ENCODE measurements at regions not wholly inside any gene's neighbourhood (a gene's known extent, or its start where the extent isn't known, plus 50 kb on each side); places are given as distances from the start of the nearest gene placed in this dataset.

- Histone ChIP-seq H3K9me3 (ENCODE audit: control insufficient read depth, low read depth, low read length) (no peaks in the 10 kb centered on the region), H3K9ac (ENCODE audit: control insufficient read depth, extremely low read depth, insufficient read depth, low read length) (no peak overlapping the region), H3K9me1 (ENCODE audit: control insufficient read depth, extremely low read depth, insufficient read depth, low read length) (no peaks in the 10 kb centered on the region), H3K4me3 (ENCODE audit: control insufficient read depth in 2 of 3, extremely low read depth in 1 of 3, insufficient read depth in 2 of 3, low read depth in 1 of 3, low read length in 3 of 3) (no peak overlapping the region), H4K20me1 (ENCODE audit: control insufficient read depth, extremely low read depth, insufficient read depth, low read length) (no peaks in the 10 kb centered on the region), H3K27ac (ENCODE audit: control insufficient read depth, insufficient read depth, low read length) (no peak overlapping the region), H2AFZ (ENCODE audit: control insufficient read depth, low read length) (no peak overlapping the region), H3K79me2 (ENCODE audit: control insufficient read depth, insufficient read depth, low read length) (no peaks in the 10 kb centered on the region), H3K4me1 (ENCODE audit: control insufficient read depth, extremely low read depth, insufficient read depth, low read length) (no peaks in the 10 kb centered on the region), H3K27me3 (ENCODE audit: control insufficient read depth, extremely low read depth, insufficient read depth, low read length) (no peaks in the 10 kb centered on the region), H3K4me2 (ENCODE audit: control insufficient read depth, extremely low read depth, insufficient read depth, low read depth, low read length) (no peak overlapping the region), H3K36me3 (ENCODE audit: control insufficient read depth in 2 of 2, extremely low read depth in 1 of 2, insufficient read depth in 2 of 2, low read length in 2 of 2) (no peaks in the 10 kb centered on the region)
- DNase-seq (ENCODE audit: low read depth, low spot score) = no peak
- dilution Hi-C loops (cut with MboI; ENCODE audit: extremely low pct_ligation_motif_present, low sequenced_read_pairs) = no loop called here
- TF ChIP-seq CTCF (optimal IDR thresholded peaks at IDR 0.05 in 1 of 3, IDR thresholded peaks at IDR 0.05 in 1 of 3, conservative IDR thresholded peaks at IDR 0.05 in 1 of 3; ENCODE audit: extremely low read depth in 1 of 3, insufficient read depth in 2 of 3, low read length in 3 of 3) (no peak), EZH2 (IDR thresholded peaks at IDR 0.05; ENCODE audit: low read length) (no peak)
- FAIRE-seq = no peak
These were observed 507.8 kb upstream of the MPDZ start for GRCh38 chr9:13787234-13787833.

GRCh38 chr9:13786711-13787110, 507.2 kb upstream of the MPDZ start:
- H3K4me2 ChIP-seq (ENCODE audit: control insufficient read depth, extremely low read depth, insufficient read depth, low read depth, low read length) = no peak overlapping the region
- H3K4me3 ChIP-seq (ENCODE audit: control insufficient read depth in 2 of 3, extremely low read depth in 1 of 3, insufficient read depth in 2 of 3, low read depth in 1 of 3, low read length in 3 of 3) = no peak overlapping the region
- H3K36me3 ChIP-seq (ENCODE audit: control insufficient read depth in 2 of 2, extremely low read depth in 1 of 2, insufficient read depth in 2 of 2, low read length in 2 of 2) = no peaks in the 10 kb centered on the region
- DNase-seq (ENCODE audit: low read depth, low spot score) (no peak), FAIRE-seq (no peak)
- H3K27ac ChIP-seq (ENCODE audit: control insufficient read depth, insufficient read depth, low read length) = no peak overlapping the region
- no peak overlapping the region for H2AFZ ChIP-seq (ENCODE audit: control insufficient read depth, low read length)
- dilution Hi-C loops (cut with MboI; ENCODE audit: extremely low pct_ligation_motif_present, low sequenced_read_pairs) = no loop called here
- no peaks in the 10 kb centered on the region for H3K79me2 ChIP-seq (ENCODE audit: control insufficient read depth, insufficient read depth, low read length)
- no peaks in the 10 kb centered on the region for H3K4me1 ChIP-seq (ENCODE audit: control insufficient read depth, extremely low read depth, insufficient read depth, low read length)
- no peaks in the 10 kb centered on the region for H3K27me3 ChIP-seq (ENCODE audit: control insufficient read depth, extremely low read depth, insufficient read depth, low read length)
- no peaks in the 10 kb centered on the region for H3K9me3 ChIP-seq (ENCODE audit: control insufficient read depth, low read depth, low read length)
- no peaks in the 10 kb centered on the region for H3K9me1 ChIP-seq (ENCODE audit: control insufficient read depth, extremely low read depth, insufficient read depth, low read length)
- H4K20me1 ChIP-seq (ENCODE audit: control insufficient read depth, extremely low read depth, insufficient read depth, low read length) = no peaks in the 10 kb centered on the region
- no peak overlapping the region for H3K9ac ChIP-seq (ENCODE audit: control insufficient read depth, extremely low read depth, insufficient read depth, low read length)
- TF ChIP-seq CTCF (optimal IDR thresholded peaks at IDR 0.05 in 1 of 3, IDR thresholded peaks at IDR 0.05 in 1 of 3, conservative IDR thresholded peaks at IDR 0.05 in 1 of 3; ENCODE audit: extremely low read depth in 1 of 3, insufficient read depth in 2 of 3, low read length in 3 of 3) (no peak), EZH2 (IDR thresholded peaks at IDR 0.05; ENCODE audit: low read length) (no peak)

Data from keratinocyte (primary cell).